ENCODE measurements at regions not wholly inside any gene's neighbourhood (a gene's known extent, or its start where the extent isn't known, plus 50 kb on each side); places are given as distances from the start of the nearest gene placed in this dataset.
"Not testable (repeated sequence)": the region's sequence is repeated elsewhere in the genome, so short reads cannot be mapped to it uniquely, and the experiment has no call there.

DNA sequence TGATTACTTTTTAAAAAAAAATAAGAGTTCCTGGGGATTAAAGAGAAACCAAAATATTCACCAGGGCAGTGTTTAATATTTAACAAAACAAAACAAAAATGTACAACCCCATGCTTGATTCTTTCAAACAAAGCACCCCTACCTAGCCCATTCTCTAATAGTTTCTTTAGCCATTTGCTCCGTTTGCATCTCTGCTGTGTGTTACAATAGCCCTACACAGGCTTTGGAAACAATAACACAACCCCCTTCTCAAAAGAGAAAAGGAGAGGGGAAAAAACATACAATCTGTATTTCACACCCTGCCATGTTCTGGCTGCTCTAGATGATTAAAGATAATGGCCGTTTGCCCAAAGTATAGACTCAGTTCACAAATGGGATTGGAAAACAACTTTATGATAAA is 302.9 kb downstream of the CPS1 start:
- no peak for DNase-seq (ENCODE audit: low read depth, low spot score)
- in situ Hi-C loops (cut with HindIII; ENCODE audit: low sequenced_read_pairs): no loop called here
- H3K4me3 ChIP-seq (ENCODE audit: low read depth, low read length): no peak overlapping the region
- TF ChIP-seq, protein P1, sequence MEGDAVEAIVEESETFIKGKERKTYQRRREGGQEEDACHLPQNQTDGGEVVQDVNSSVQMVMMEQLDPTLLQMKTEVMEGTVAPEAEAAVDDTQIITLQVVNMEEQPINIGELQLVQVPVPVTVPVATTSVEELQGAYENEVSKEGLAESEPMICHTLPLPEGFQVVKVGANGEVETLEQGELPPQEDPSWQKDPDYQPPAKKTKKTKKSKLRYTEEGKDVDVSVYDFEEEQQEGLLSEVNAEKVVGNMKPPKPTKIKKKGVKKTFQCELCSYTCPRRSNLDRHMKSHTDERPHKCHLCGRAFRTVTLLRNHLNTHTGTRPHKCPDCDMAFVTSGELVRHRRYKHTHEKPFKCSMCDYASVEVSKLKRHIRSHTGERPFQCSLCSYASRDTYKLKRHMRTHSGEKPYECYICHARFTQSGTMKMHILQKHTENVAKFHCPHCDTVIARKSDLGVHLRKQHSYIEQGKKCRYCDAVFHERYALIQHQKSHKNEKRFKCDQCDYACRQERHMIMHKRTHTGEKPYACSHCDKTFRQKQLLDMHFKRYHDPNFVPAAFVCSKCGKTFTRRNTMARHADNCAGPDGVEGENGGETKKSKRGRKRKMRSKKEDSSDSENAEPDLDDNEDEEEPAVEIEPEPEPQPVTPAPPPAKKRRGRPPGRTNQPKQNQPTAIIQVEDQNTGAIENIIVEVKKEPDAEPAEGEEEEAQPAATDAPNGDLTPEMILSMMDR (IDR thresholded peaks at IDR 0.05; ENCODE audit: low read depth, low read length): no peak

DNA sequence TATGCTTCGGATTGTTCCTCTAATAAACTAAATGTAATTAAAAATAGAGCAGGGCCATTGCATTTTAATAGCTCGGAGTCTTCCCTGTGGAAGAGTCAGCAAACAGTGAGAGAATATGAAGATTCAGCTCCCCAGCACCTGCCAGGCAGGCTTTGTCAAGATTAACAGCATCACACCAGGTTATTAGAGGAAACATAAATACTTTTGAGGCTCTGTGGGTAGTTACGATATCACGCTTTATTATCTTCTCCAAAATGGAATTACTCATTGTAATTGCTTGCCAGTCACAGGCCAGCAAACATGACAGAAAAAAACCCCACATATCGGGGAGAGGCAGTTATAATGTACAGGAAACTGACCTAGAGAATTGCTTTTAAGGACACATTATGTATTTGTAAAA is 303.9 kb downstream of the CPS1 start:
- DNase-seq (ENCODE audit: low read depth, low spot score): no peak
- in situ Hi-C loops (cut with HindIII; ENCODE audit: low sequenced_read_pairs): no loop called here
- H3K4me3 ChIP-seq (ENCODE audit: low read depth, low read length): no peak overlapping the region
- TF ChIP-seq, protein P1 (IDR thresholded peaks at IDR 0.05; ENCODE audit: low read depth, low read length): no peak

DNA sequence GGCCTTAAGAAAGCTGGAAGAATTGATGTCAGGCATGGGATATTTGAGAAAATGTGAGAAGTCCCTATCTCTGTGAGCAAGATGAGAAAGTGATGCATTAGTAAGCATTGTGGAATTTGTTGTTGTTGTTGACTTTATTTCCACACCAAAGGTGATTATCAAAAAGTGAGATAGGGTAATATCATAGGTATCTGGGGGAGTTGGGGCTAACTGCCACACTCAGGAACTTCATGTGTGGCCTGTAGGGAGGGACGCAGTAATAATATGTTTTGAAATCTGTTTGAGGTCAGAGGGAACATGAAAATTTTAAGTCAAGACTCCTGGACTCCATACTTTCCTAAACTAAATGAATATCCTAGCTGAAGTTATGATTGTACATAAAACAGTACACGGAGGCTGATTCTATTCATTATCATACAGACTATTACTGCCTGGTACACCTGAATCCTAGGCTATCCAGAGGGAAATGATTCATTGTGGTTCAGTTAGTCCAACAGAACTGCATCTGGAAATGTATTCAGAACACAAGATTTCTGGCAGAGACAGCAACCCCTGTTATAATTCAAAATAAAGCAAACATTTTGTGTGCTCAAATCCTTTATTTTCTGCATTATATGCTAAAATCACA is 304.8 kb downstream of the CPS1 start:
- in situ Hi-C loops (cut with HindIII; ENCODE audit: low sequenced_read_pairs): no loop called here
- TF ChIP-seq, protein P1 (IDR thresholded peaks at IDR 0.05; ENCODE audit: low read depth, low read length): no peak
- no peak for DNase-seq (ENCODE audit: low read depth, low spot score)

DNA sequence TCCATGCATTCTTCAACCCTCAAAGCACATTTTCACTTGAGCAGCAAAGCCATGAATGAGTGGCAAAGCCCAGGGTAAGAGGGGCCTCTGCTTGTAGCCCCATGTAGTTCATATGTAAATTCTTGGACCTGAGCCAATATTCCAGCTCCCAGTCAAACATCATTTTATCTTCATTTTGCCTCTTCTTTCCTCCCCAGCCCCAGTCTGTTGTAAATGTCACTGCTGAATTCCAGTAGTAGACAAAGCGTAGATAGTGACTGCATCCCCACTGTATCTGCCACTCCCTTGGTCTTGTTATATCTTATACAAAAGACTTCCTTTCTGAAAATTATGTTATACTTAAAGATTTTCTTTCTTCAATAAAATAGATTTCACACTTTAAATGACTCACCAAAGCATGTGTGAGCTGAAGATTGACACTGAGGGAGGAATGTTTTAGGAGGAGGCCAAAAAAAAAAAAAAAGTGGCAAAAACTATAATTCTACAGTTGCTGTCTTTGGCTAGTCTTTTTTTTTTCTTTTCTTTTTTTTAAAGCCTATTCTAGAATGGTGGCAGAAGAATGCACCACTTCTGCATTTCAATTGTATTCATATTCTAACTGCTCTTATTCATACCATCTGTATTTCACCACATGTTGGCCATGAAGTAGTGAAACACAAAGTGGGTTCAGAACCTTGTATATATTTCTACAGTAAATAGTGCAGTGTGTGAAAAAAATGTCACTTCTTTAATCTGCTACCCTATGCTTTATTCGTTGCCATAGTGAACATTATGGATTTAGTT is 306.1 kb downstream of the CPS1 start:
- no peak for DNase-seq (ENCODE audit: low read depth, low spot score)
- TF ChIP-seq, protein P1 (IDR thresholded peaks at IDR 0.05; ENCODE audit: low read depth, low read length): no peak
- in situ Hi-C loops (cut with HindIII; ENCODE audit: low sequenced_read_pairs): no loop called here
- H3K4me3 ChIP-seq (ENCODE audit: low read depth, low read length): no peak overlapping the region

More for the DNA sequence above, 304.8 kb downstream of the CPS1 start:
- H3K4me3 ChIP-seq (ENCODE audit: low read depth, low read length): no peak overlapping the region

DNA sequence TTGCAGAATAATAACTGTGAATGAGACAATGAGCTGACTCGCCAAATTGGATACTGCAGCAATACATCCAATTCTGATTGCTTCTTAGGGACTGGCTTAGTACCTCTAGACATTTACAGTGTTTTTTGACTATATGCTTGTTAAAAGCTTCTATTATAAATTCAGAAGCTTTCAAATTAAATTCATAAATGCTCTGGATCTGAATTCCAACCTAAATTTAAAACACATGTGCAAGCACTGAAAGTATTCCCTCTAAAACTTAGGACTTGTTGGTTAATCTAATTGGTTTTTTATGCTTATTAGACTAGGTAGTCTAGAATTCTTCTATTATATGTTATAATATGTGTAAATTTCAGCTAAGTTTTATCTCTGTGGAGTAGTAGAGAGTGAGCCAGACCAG is 306.9 kb downstream of the CPS1 start:
- TF ChIP-seq, protein P1 (IDR thresholded peaks at IDR 0.05; ENCODE audit: low read depth, low read length): no peak
- in situ Hi-C loops (cut with HindIII; ENCODE audit: low sequenced_read_pairs): no loop called here
- no peak overlapping the region for H3K4me3 ChIP-seq (ENCODE audit: low read depth, low read length)
- DNase-seq (ENCODE audit: low read depth, low spot score): no peak

DNA sequence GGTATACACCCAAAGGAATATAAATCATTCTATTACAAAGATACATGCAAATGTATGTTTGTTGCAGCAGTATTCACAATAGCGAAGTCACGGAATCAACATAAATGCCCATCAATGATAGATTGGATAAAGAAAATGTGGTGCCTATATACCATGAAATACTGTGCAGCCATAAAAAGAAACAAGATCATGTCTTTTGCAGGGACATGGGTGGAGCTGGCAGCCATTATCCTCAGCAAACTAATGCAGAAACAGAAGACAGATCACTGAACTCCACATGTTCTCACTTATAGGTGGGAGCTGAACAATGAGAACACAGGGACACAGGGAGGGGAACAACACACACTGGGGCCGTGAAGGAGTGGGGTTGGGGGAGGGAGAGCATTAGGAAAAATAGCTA is 315.2 kb downstream of the CPS1 start:
- DNase-seq (ENCODE audit: low read depth, low spot score); in situ Hi-C loops (cut with HindIII; ENCODE audit: low sequenced_read_pairs): not testable (repeated sequence)

DNA sequence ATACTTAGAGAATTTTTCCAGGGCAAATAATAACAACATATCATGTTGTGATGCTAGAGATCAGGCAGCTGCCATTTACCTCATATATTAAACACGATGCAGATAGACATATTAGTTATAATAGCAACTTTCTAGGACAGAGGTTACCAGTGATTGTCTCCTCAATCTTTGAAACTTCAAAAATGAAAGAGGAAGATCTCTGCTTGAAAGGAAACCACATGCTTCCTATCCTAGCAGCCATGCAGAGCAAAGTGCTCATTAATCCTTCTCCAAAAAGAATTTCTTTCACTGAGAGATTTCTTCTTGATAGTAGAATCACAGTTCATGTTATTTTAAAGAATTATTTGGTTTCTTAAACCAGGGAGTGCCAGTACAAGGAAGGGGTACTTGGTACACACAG is 317.2 kb downstream of the CPS1 start:
- in situ Hi-C loops (cut with HindIII; ENCODE audit: low sequenced_read_pairs): no loop called here
- TF ChIP-seq, protein P1 (IDR thresholded peaks at IDR 0.05; ENCODE audit: low read depth, low read length): no peak
- H3K4me3 ChIP-seq (ENCODE audit: low read depth, low read length): no peak overlapping the region
- DNase-seq (ENCODE audit: low read depth, low spot score): no peak

More for the DNA sequence above, 315.2 kb downstream of the CPS1 start:
- not testable (repeated sequence) for H3K4me3 ChIP-seq (ENCODE audit: low read depth, low read length)

All from astrocyte of the spinal cord (primary cell).